ENCODE measurements at regions not wholly inside any gene's neighbourhood (a gene's known extent, or its start where the extent isn't known, plus 50 kb on each side); places are given as distances from the start of the nearest gene placed in this dataset.

- TF ChIP-seq CTCF (IDR thresholded peaks at IDR 0.05) (no peak), EZH2 (IDR thresholded peaks at IDR 0.05; ENCODE audit: borderline replicate concordance, insufficient read depth, low read depth, low read length, poor library complexity, severe bottlenecking) (no peak)
Measured at GRCh38 chr4:12928751-12929150, 555.4 kb downstream of the RAB28 start.

Data from B cell (primary cell).